DOHH2 (cell line): ENCODE measurements at regions not wholly inside any gene's neighbourhood (a gene's known extent, or its start where the extent isn't known, plus 50 kb on each side); places are given as distances from the start of the nearest gene placed in this dataset.

Experiments used
- H3F3A ChIP-seq: fragments of 200-600 bp; sonication (generic), shearing (Covaris generic); 2 replicates; pipeline ENCODE4 v1.6.0; 2016; ENCODE audit warnings: antibody characterized with exemption, mild to moderate bottlenecking; ENCODE audit not compliant: control insufficient read depth, insufficient read depth
- H3K27ac ChIP-seq: fragments of 200-600 bp; sonication (generic); 2 replicates; pipeline ENCODE4 v1.5.1; 2014; ENCODE audit warnings: low read depth, mild to moderate bottlenecking, low read length, moderate library complexity
- H3K27me3 ChIP-seq: fragments of 200-600 bp; sonication (generic); 2 replicates; pipeline ENCODE4 v1.6.1; 2014; ENCODE audit warnings: mild to moderate bottlenecking, low read length, mixed read lengths; ENCODE audit not compliant: control insufficient read depth
- H3K36me3 ChIP-seq: fragments of 200-600 bp; sonication (generic); 2 replicates; pipeline ENCODE4 v1.6.1; 2014; ENCODE audit warnings: mild to moderate bottlenecking, low read length, moderate library complexity, mixed read lengths; ENCODE audit not compliant: control insufficient read depth
- H3K4me1 ChIP-seq: fragments of 200-600 bp; sonication (generic); 2 replicates; pipeline ENCODE4 v1.6.1; 2014; ENCODE audit warnings: mild to moderate bottlenecking, low read length, mixed read lengths; ENCODE audit not compliant: control insufficient read depth
- H3K4me2 ChIP-seq: fragments of 200-600 bp; sonication (generic); 2 replicates; pipeline ENCODE4 v1.6.0; 2014; ENCODE audit warnings: mild to moderate bottlenecking, low read length, moderate library complexity
- H3K4me3 ChIP-seq: fragments of 200-600 bp; sonication (generic); 2 replicates; pipeline ENCODE4 v1.5.1; 2014; ENCODE audit warnings: mild to moderate bottlenecking, low read length, mixed read lengths
- H3K79me2 ChIP-seq: fragments of 200-600 bp; sonication (generic); 2 replicates; pipeline ENCODE4 v1.6.1; 2014; ENCODE audit warnings: mild to moderate bottlenecking, low read length, mixed read lengths; ENCODE audit not compliant: control insufficient read depth
- H3K9me2 ChIP-seq: fragments of 200-600 bp; sonication (generic); replicated peaks from 2 replicates; pipeline ENCODE4 v1.6.1; 2014; ENCODE audit warnings: mild to moderate bottlenecking, low read length, mixed read lengths; ENCODE audit not compliant: control insufficient read depth
- H3K9me3 ChIP-seq: fragments of 200-600 bp; sonication (generic); 2 replicates; pipeline ENCODE4 v1.6.1; 2014; ENCODE audit warnings: antibody characterized with exemption, low read length, mixed read lengths; ENCODE audit not compliant: control insufficient read depth, insufficient read depth
- H4K20me1 ChIP-seq: fragments of 200-600 bp; sonication (generic); 2 replicates; pipeline ENCODE4 v1.6.0; 2014; ENCODE audit warnings: low read depth, mild to moderate bottlenecking, antibody characterized with exemption, low read length, moderate library complexity; ENCODE audit not compliant: control insufficient read depth, insufficient read depth
- CTCF ChIP-seq: fragments of 200-600 bp; sonication (generic); IDR thresholded peaks from one replicate; pipeline ENCODE4 v1.5.1; 2014; ENCODE audit warnings: antibody characterized with exemption, mild to moderate bottlenecking, low read depth, low read length; ENCODE audit not compliant: poor library complexity, severe bottlenecking
- EZH2phosphoT487 ChIP-seq: fragments of 200-600 bp; sonication (generic); IDR thresholded peaks from 2 replicates; pipeline ENCODE4 v1.6.1; 2017; ENCODE audit warnings: borderline replicate concordance, mild to moderate bottlenecking, antibody characterized with exemption, low read length, moderate library complexity, mixed read lengths

- Histone ChIP-seq H4K20me1 (no peaks in the 10 kb centered on the region), H3K27me3 (no peaks in the 10 kb centered on the region), H3K9me3 (peaks cover 3% of the 10 kb centered on the region; the same call in 1 of the 2 replicates), H3K9me2 (no peaks in the 10 kb centered on the region), H3K4me3 (no peak overlapping the region), H3F3A (no peaks in the 10 kb centered on the region), H3K4me2 (no peak overlapping the region), H3K27ac (no peak overlapping the region), H3K79me2 (no peaks in the 10 kb centered on the region), H3K4me1 (no peaks in the 10 kb centered on the region), H3K36me3 (peaks cover 24% of the 10 kb centered on the region)
- TF ChIP-seq CTCF (no peak), EZH2phosphoT487 (no peak)
Observed at GRCh38 chr11:33574331-33574730, 126.3 kb downstream of the C11orf91 start.

- Histone ChIP-seq H4K20me1 (no peaks in the 10 kb centered on the region), H3K36me3 (peaks cover 26% of the 10 kb centered on the region), H3K9me3 (peaks cover 3% of the 10 kb centered on the region; the same call in 1 of the 2 replicates), H3K4me1 (no peaks in the 10 kb centered on the region), H3K27me3 (no peaks in the 10 kb centered on the region), H3K4me3 (no peak overlapping the region), H3K27ac (no peak overlapping the region), H3K79me2 (no peaks in the 10 kb centered on the region), H3K9me2 (no peaks in the 10 kb centered on the region), H3K4me2 (no peak overlapping the region), H3F3A (no peaks in the 10 kb centered on the region)
- TF ChIP-seq CTCF (no peak), EZH2phosphoT487 (no peak)
Observed at GRCh38 chr11:33569333-33569732, 131.3 kb downstream of the C11orf91 start.

GRCh38 chr11:33567004-33567403, 133.6 kb downstream of the C11orf91 start:
- peaks cover 3% of the 10 kb centered on the region; the same call in 1 of the 2 replicates for H3K9me3 ChIP-seq
- H3F3A ChIP-seq: no peaks in the 10 kb centered on the region
- H4K20me1 ChIP-seq: no peaks in the 10 kb centered on the region
- no peak overlapping the region for H3K27ac ChIP-seq
- no peaks in the 10 kb centered on the region for H3K4me1 ChIP-seq
- no peaks in the 10 kb centered on the region for H3K9me2 ChIP-seq
- no peak overlapping the region for H3K4me2 ChIP-seq
- TF ChIP-seq CTCF: no peak
- no peak for TF ChIP-seq EZH2phosphoT487
- H3K4me3 ChIP-seq: no peak overlapping the region
- peaks cover 30% of the 10 kb centered on the region for H3K36me3 ChIP-seq
- H3K79me2 ChIP-seq: no peaks in the 10 kb centered on the region
- H3K27me3 ChIP-seq: no peaks in the 10 kb centered on the region
